Mesendoderm (in vitro differentiated cells): ENCODE measurements at regions not wholly inside any gene's neighbourhood (a gene's known extent, or its start where the extent isn't known, plus 50 kb on each side); places are given as distances from the start of the nearest gene placed in this dataset.
"Not testable (repeated sequence)": the region's sequence is repeated elsewhere in the genome, so short reads cannot be mapped to it uniquely, and the experiment has no call there.

Experiments
- DNase-seq: peaks from one replicate; pipeline ENCODE4 v3.0.0; 2013
- H2AK5ac ChIP-seq: 2 replicates; pipeline ENCODE4 v1.6.1; 2013; ENCODE audit warnings: low read length, inconsistent platforms
- H2BK120ac ChIP-seq: 2 replicates; pipeline ENCODE4 v1.6.1; 2013; ENCODE audit warnings: low read depth, mild to moderate bottlenecking, low read length, moderate library complexity, mixed read lengths
- H2BK15ac ChIP-seq: replicated peaks from 2 replicates; pipeline ENCODE4 v1.6.1; 2013; ENCODE audit warnings: low read depth, mild to moderate bottlenecking, moderate library complexity
- H2BK5ac ChIP-seq: 2 replicates; pipeline ENCODE4 v1.6.1; 2013; ENCODE audit warnings: low read length, inconsistent platforms
- H3K18ac ChIP-seq: 2 replicates; pipeline ENCODE4 v1.6.1; 2013; ENCODE audit warnings: mild to moderate bottlenecking, low read length, mixed read lengths
- H3K23ac ChIP-seq: one replicate; pipeline ENCODE4 v1.6.1; 2013; ENCODE audit warnings: low read length
- H3K27ac ChIP-seq: 2 replicates; pipeline ENCODE4 v1.5.1; 2013; ENCODE audit warnings: low read depth, mild to moderate bottlenecking, inconsistent platforms, low read length, moderate library complexity
- H3K27me3 ChIP-seq: 2 replicates; pipeline ENCODE4 v1.6.1; 2013; ENCODE audit warnings: low read length, control low read depth, mild to moderate bottlenecking, inconsistent platforms; ENCODE audit not compliant: insufficient read depth, poor library complexity
- H3K36me3 ChIP-seq: 2 replicates; pipeline ENCODE4 v1.6.1; 2013; ENCODE audit warnings: low read length, inconsistent platforms; ENCODE audit not compliant: control insufficient read depth, insufficient read depth
- H3K4ac ChIP-seq: one replicate; pipeline ENCODE4 v1.6.1; 2013; ENCODE audit warnings: low read depth, mild to moderate bottlenecking, low read length, moderate library complexity
- H3K4me1 ChIP-seq: 2 replicates; pipeline ENCODE4 v1.6.1; 2013; ENCODE audit warnings: low read depth, low read length, inconsistent platforms; ENCODE audit not compliant: control insufficient read depth
- H3K4me2 ChIP-seq: 2 replicates; pipeline ENCODE4 v1.6.1; 2013; ENCODE audit warnings: low read length
- H3K4me3 ChIP-seq: 2 replicates; pipeline ENCODE4 v1.5.1; 2013; ENCODE audit warnings: mild to moderate bottlenecking, low read length
- H3K56ac ChIP-seq: one replicate; pipeline ENCODE4 v1.6.1; 2013; ENCODE audit warnings: low read length
- H3K79me1 ChIP-seq: 2 replicates; pipeline ENCODE4 v1.6.1; 2013; ENCODE audit warnings: low read length, inconsistent platforms
- H3K79me2 ChIP-seq: 2 replicates; pipeline ENCODE4 v1.6.1; 2013; ENCODE audit warnings: mild to moderate bottlenecking, low read length; ENCODE audit not compliant: control insufficient read depth, insufficient read depth
- H3K9ac ChIP-seq: 2 replicates; pipeline ENCODE4 v1.6.1; 2013; ENCODE audit warnings: low read length, inconsistent platforms
- H4K5ac ChIP-seq: one replicate; pipeline ENCODE4 v1.6.1; 2013; ENCODE audit warnings: low read length
- H4K8ac ChIP-seq: one replicate; pipeline ENCODE4 v1.6.1; 2013; ENCODE audit warnings: low read depth, mild to moderate bottlenecking, control low read depth, low read length, moderate library complexity
- WGBS: extraction: QIAGEN DNeasy Blood & Tissue Kit; methylation state at CpG from one replicate; pipeline ENCODE4 v1.1.7; 2013; ENCODE audit warnings: low lambda C conversion rate, missing lambda C conversion rate; ENCODE audit not compliant: insufficient coverage; ENCODE audit errors: extremely low coverage; 5-methylcytosine and 5-hydroxymethylcytosine counted together

GRCh38 chr1:69103705-69104385 is 463.9 kb upstream of the LRRC7 start:
- H2AK5ac ChIP-seq = no peak overlapping the region
- H4K8ac ChIP-seq = no peak overlapping the region
- H3K56ac ChIP-seq = no peak overlapping the region
- H3K18ac ChIP-seq = no peak overlapping the region
- WGBS = no CpG with 5 or more reads among the region's 2 CpGs
- H4K5ac ChIP-seq = no peak overlapping the region
- H3K79me1 ChIP-seq = no peaks in the 10 kb centered on the region
- H3K23ac ChIP-seq = no peak overlapping the region
- H3K4me3 ChIP-seq = no peak overlapping the region
- no peaks in the 10 kb centered on the region for H3K36me3 ChIP-seq
- H3K4me2 ChIP-seq = no peak overlapping the region
- no peaks in the 10 kb centered on the region for H3K27me3 ChIP-seq
- H3K79me2 ChIP-seq = no peaks in the 10 kb centered on the region
- no peak overlapping the region for H3K27ac ChIP-seq
- no peak overlapping the region for H2BK15ac ChIP-seq
- no peak for DNase-seq
- H3K4ac ChIP-seq = no peak overlapping the region
- H2BK5ac ChIP-seq = no peak overlapping the region
- no peak overlapping the region for H2BK120ac ChIP-seq
- no peak overlapping the region for H3K9ac ChIP-seq
- no peaks in the 10 kb centered on the region for H3K4me1 ChIP-seq

- Histone ChIP-seq H3K36me3 (no peaks in the 10 kb centered on the region), H3K4ac (no peak overlapping the region), H2BK120ac (no peak overlapping the region), H3K23ac (no peak overlapping the region), H4K5ac (no peak overlapping the region), H3K4me1 (no peaks in the 10 kb centered on the region), H3K27ac (no peak overlapping the region), H3K56ac (no peak overlapping the region), H3K79me2 (no peaks in the 10 kb centered on the region), H3K4me3 (no peak overlapping the region), H3K79me1 (no peaks in the 10 kb centered on the region), H3K27me3 (no peaks in the 10 kb centered on the region), H2BK5ac (no peak overlapping the region), H2BK15ac (no peak overlapping the region), H2AK5ac (no peak overlapping the region), H3K9ac (no peak overlapping the region), H4K8ac (no peak overlapping the region), H3K18ac (no peak overlapping the region), H3K4me2 (no peak overlapping the region)
- DNase-seq = no peak
Observed at GRCh38 chr1:69104894-69105293, 462.8 kb upstream of the LRRC7 start.

GRCh38 chr1:69109277-69109676 is 458.4 kb upstream of the LRRC7 start:
- Histone ChIP-seq H3K27ac (no peak overlapping the region), H3K79me1 (no peaks in the 10 kb centered on the region), H2AK5ac (no peak overlapping the region), H3K4me3 (no peak overlapping the region), H4K8ac (no peak overlapping the region), H3K27me3 (no peaks in the 10 kb centered on the region), H3K4me1 (no peaks in the 10 kb centered on the region), H3K4me2 (no peak overlapping the region), H3K9ac (no peak overlapping the region), H3K56ac (no peak overlapping the region), H3K4ac (no peak overlapping the region), H2BK15ac (no peak overlapping the region), H3K79me2 (no peaks in the 10 kb centered on the region), H3K18ac (no peak overlapping the region), H3K23ac (no peak overlapping the region), H2BK5ac (no peak overlapping the region), H4K5ac (no peak overlapping the region), H2BK120ac (no peak overlapping the region), H3K36me3 (no peaks in the 10 kb centered on the region)
- WGBS = no CpG with 5 or more reads among the region's 4 CpGs
- no peak for DNase-seq

- no peak overlapping the region for H3K4ac ChIP-seq
- no peak overlapping the region for H3K27ac ChIP-seq
- no peak overlapping the region for H4K8ac ChIP-seq
- H4K5ac ChIP-seq = no peak overlapping the region
- no peak for DNase-seq
- H3K18ac ChIP-seq = no peak overlapping the region
- no peak overlapping the region for H3K56ac ChIP-seq
- H3K23ac ChIP-seq = no peak overlapping the region
- H2BK5ac ChIP-seq = no peak overlapping the region
- H2AK5ac ChIP-seq = no peak overlapping the region
- no peak overlapping the region for H3K9ac ChIP-seq
- no peaks in the 10 kb centered on the region for H3K36me3 ChIP-seq
- no peak overlapping the region for H2BK15ac ChIP-seq
- WGBS = no CpG with 5 or more reads among the region's 1 CpG
- H3K79me2 ChIP-seq = no peaks in the 10 kb centered on the region
- no peak overlapping the region for H3K4me2 ChIP-seq
- no peak overlapping the region for H2BK120ac ChIP-seq
- no peak overlapping the region for H3K4me3 ChIP-seq
- no peaks in the 10 kb centered on the region for H3K4me1 ChIP-seq
- no peaks in the 10 kb centered on the region for H3K79me1 ChIP-seq
- H3K27me3 ChIP-seq = no peaks in the 10 kb centered on the region
Observed at GRCh38 chr1:69110851-69111250, 456.9 kb upstream of the LRRC7 start.

- not testable (repeated sequence) for H3K18ac ChIP-seq, H4K5ac ChIP-seq, H2BK120ac ChIP-seq, H3K4me1 ChIP-seq, H3K36me3 ChIP-seq, H3K56ac ChIP-seq, H3K79me2 ChIP-seq, H3K79me1 ChIP-seq, H3K9ac ChIP-seq, H3K4me2 ChIP-seq, DNase-seq, H2BK5ac ChIP-seq, H2AK5ac ChIP-seq, H3K4me3 ChIP-seq, H3K27ac ChIP-seq, H4K8ac ChIP-seq, H3K23ac ChIP-seq, H3K27me3 ChIP-seq, H3K4ac ChIP-seq
- peak overlapping the region; percentile 78 for H2BK15ac ChIP-seq
- no CpG with 5 or more reads among the region's 24 CpGs for WGBS
Observed at GRCh38 chr1:69120126-69120741, 447.5 kb upstream of the LRRC7 start.

- no peaks in the 10 kb centered on the region for H3K27me3 ChIP-seq
- no peak for DNase-seq
- no peak overlapping the region for H3K9ac ChIP-seq
- no peak overlapping the region for H2BK120ac ChIP-seq
- H2BK15ac ChIP-seq = no peak overlapping the region
- H3K4me1 ChIP-seq = no peaks in the 10 kb centered on the region
- no peaks in the 10 kb centered on the region for H3K36me3 ChIP-seq
- no peak overlapping the region for H2AK5ac ChIP-seq
- no peak overlapping the region for H3K23ac ChIP-seq
- WGBS = no CpG with 5 or more reads among the region's 3 CpGs
- H3K27ac ChIP-seq = no peak overlapping the region
- H4K8ac ChIP-seq = no peak overlapping the region
- peak overlapping the region; percentile 80 for H3K18ac ChIP-seq
- H3K79me2 ChIP-seq = no peaks in the 10 kb centered on the region
- no peak overlapping the region for H3K4me3 ChIP-seq
- no peak overlapping the region for H3K56ac ChIP-seq
- no peak overlapping the region for H2BK5ac ChIP-seq
- no peak overlapping the region for H3K4me2 ChIP-seq
- H4K5ac ChIP-seq = no peak overlapping the region
- no peak overlapping the region for H3K4ac ChIP-seq
- no peaks in the 10 kb centered on the region for H3K79me1 ChIP-seq
Observed at GRCh38 chr1:69120817-69121216, 446.9 kb upstream of the LRRC7 start.
